Nephron progenitor cell (in vitro differentiated cells): ENCODE measurements at regions not wholly inside any gene's neighbourhood (a gene's known extent, or its start where the extent isn't known, plus 50 kb on each side); places are given as distances from the start of the nearest gene placed in this dataset.
"Not testable (repeated sequence)": the region's sequence is repeated elsewhere in the genome, so short reads cannot be mapped to it uniquely, and the experiment has no call there.

Experiments
- DNase-seq: peaks from one replicate; pipeline ENCODE4 v3.0.0; 2021
- H3K27ac Mint-ChIP-seq: 2 replicates; pipeline ENCODE4 v1.8.0; 2021; ENCODE audit warnings: mild to moderate bottlenecking, moderate library complexity, mixed read lengths
- H3K27me3 Mint-ChIP-seq: 2 replicates; pipeline ENCODE4 v1.8.0; 2021; ENCODE audit warnings: mild to moderate bottlenecking, low read depth, mixed read lengths; ENCODE audit not compliant: poor library complexity
- H3K36me3 Mint-ChIP-seq: 2 replicates; pipeline ENCODE4 v1.8.0; 2021; ENCODE audit warnings: low read depth, mixed read lengths
- H3K4me1 Mint-ChIP-seq: 2 replicates; pipeline ENCODE4 v1.8.0; 2021; ENCODE audit warnings: mixed read lengths
- H3K4me3 Mint-ChIP-seq: 2 replicates; pipeline ENCODE4 v1.8.0; 2021; ENCODE audit warnings: mild to moderate bottlenecking, moderate library complexity, mixed read lengths
- H3K9me3 Mint-ChIP-seq: 2 replicates; pipeline ENCODE4 v1.8.0; 2021; ENCODE audit warnings: mild to moderate bottlenecking, moderate library complexity, mixed read lengths
- TF ChIP-seq, protein P1 (sequence below): fragments of 200-600 bp; sonication (generic); IDR thresholded peaks from 2 replicates; pipeline ENCODE4 v1.5.0; 2021; ENCODE audit warnings: antibody characterized with exemption

GRCh38 chr10:37456456-37456855 lies 331.1 kb downstream of the ANKRD30A start:
- Mint-ChIP-seq H3K4me3 (no peak overlapping the region), H3K36me3 (no peaks in the 10 kb centered on the region), H3K27ac (no peak overlapping the region), H3K4me1 (no peaks in the 10 kb centered on the region), H3K27me3 (no peaks in the 10 kb centered on the region), H3K9me3 (peaks cover 86% of the 10 kb centered on the region)
- TF ChIP-seq, protein P1, sequence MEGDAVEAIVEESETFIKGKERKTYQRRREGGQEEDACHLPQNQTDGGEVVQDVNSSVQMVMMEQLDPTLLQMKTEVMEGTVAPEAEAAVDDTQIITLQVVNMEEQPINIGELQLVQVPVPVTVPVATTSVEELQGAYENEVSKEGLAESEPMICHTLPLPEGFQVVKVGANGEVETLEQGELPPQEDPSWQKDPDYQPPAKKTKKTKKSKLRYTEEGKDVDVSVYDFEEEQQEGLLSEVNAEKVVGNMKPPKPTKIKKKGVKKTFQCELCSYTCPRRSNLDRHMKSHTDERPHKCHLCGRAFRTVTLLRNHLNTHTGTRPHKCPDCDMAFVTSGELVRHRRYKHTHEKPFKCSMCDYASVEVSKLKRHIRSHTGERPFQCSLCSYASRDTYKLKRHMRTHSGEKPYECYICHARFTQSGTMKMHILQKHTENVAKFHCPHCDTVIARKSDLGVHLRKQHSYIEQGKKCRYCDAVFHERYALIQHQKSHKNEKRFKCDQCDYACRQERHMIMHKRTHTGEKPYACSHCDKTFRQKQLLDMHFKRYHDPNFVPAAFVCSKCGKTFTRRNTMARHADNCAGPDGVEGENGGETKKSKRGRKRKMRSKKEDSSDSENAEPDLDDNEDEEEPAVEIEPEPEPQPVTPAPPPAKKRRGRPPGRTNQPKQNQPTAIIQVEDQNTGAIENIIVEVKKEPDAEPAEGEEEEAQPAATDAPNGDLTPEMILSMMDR: no peak
- DNase-seq: no peak

DNA sequence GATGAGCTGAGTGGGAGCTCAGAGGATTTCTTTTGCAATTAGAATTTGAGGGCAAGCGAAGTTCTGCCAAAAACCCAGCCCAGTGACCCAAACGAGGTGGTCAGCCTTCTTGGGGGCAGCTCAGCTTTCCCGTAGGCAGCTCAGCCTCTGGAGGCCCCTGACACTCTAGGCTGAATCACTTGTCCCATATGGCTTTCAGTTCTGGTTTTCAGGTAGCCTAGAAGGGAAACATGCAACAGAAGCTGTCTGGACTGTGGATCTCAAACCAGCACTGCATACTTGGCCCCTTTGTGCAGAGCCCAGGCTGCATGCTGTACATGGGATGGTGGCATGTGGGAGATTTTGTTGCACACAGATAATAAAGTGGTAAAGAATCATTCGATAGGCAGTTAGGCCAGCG lies 322.8 kb downstream of the ANKRD30A start:
- H3K27ac Mint-ChIP-seq: no peak overlapping the region
- no peaks in the 10 kb centered on the region for H3K27me3 Mint-ChIP-seq
- no peak overlapping the region for H3K4me3 Mint-ChIP-seq
- H3K9me3 Mint-ChIP-seq: peaks cover 86% of the 10 kb centered on the region
- H3K36me3 Mint-ChIP-seq: no peaks in the 10 kb centered on the region
- TF ChIP-seq, protein P1: no peak
- H3K4me1 Mint-ChIP-seq: no peaks in the 10 kb centered on the region
- no peak for DNase-seq

- no peaks in the 10 kb centered on the region for H3K4me1 Mint-ChIP-seq
- H3K36me3 Mint-ChIP-seq: no peaks in the 10 kb centered on the region
- H3K27ac Mint-ChIP-seq: no peak overlapping the region
- H3K9me3 Mint-ChIP-seq: peaks cover 93% of the 10 kb centered on the region
- no peak for DNase-seq
- TF ChIP-seq, protein P1: no peak
- no peak overlapping the region for H3K4me3 Mint-ChIP-seq
- no peaks in the 10 kb centered on the region for H3K27me3 Mint-ChIP-seq
These were observed 317.5 kb downstream of the ANKRD30A start for GRCh38 chr10:37442882-37443281.

- not testable (repeated sequence) for H3K36me3 Mint-ChIP-seq, H3K27me3 Mint-ChIP-seq, H3K27ac Mint-ChIP-seq, H3K4me1 Mint-ChIP-seq, DNase-seq, H3K4me3 Mint-ChIP-seq
- H3K9me3 Mint-ChIP-seq: peaks cover 91% of the 10 kb centered on the region
These were observed 315.8 kb downstream of the ANKRD30A start for GRCh38 chr10:37441224-37441623.

DNA sequence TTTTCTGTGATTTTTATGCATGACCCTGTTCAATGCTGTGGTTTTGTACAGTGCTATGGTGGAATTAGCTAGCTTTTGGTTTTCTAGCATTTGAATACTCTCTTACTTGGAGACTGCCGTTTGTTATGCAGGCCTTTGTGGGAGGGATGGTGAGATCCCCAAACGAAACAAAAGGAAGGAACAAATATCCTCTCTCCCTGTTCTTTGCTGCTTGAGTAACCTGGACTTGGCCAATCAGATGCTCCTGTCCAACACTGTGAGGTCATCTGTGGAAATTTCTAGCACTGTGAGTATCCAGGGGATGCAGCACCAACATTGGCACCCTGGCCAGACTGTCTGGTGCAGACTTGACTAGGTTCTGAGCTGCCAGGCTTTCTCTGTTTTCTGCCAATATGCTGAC lies 314.4 kb downstream of the ANKRD30A start:
- TF ChIP-seq, protein P1: no peak
- H3K9me3 Mint-ChIP-seq: peaks cover 89% of the 10 kb centered on the region
- DNase-seq: no peak
- no peaks in the 10 kb centered on the region for H3K36me3 Mint-ChIP-seq
- H3K4me1 Mint-ChIP-seq: no peaks in the 10 kb centered on the region
- no peak overlapping the region for H3K4me3 Mint-ChIP-seq
- H3K27me3 Mint-ChIP-seq: no peaks in the 10 kb centered on the region
- no peak overlapping the region for H3K27ac Mint-ChIP-seq

DNA sequence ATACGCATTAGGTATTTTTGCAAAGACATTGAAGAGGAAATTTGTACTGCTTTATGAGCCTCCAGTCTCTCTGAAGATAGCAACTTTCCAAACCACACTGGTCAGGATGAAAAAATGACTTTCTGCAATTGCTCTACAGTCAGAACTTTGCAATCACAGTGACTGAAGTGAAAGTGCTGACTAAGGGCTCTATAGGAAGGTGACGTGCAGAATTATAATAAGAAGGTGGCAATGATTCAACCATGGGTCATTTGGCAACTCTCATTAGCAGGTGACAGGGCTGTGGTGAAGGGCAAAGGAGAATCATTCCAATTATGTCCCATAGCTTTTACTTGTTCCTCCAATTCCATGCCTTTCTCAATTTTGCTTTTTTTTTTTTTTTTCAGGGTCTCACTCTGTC lies 311.0 kb downstream of the ANKRD30A start:
- Mint-ChIP-seq H3K27ac (no peak overlapping the region), H3K36me3 (no peaks in the 10 kb centered on the region), H3K27me3 (no peaks in the 10 kb centered on the region), H3K9me3 (peaks cover 84% of the 10 kb centered on the region), H3K4me1 (no peaks in the 10 kb centered on the region), H3K4me3 (no peak overlapping the region)
- DNase-seq: no peak
- TF ChIP-seq, protein P1: no peak

GRCh38 chr10:37434091-37434490 lies 308.7 kb downstream of the ANKRD30A start:
- DNase-seq: no peak
- Mint-ChIP-seq H3K27ac (no peak overlapping the region), H3K4me3 (no peak overlapping the region), H3K4me1 (no peaks in the 10 kb centered on the region), H3K9me3 (peaks cover 80% of the 10 kb centered on the region), H3K36me3 (no peaks in the 10 kb centered on the region), H3K27me3 (peaks cover 3% of the 10 kb centered on the region)
- TF ChIP-seq, protein P1: no peak
